ENCODE measurements at regions not wholly inside any gene's neighbourhood (a gene's known extent, or its start where the extent isn't known, plus 50 kb on each side); places are given as distances from the start of the nearest gene placed in this dataset.

DNA sequence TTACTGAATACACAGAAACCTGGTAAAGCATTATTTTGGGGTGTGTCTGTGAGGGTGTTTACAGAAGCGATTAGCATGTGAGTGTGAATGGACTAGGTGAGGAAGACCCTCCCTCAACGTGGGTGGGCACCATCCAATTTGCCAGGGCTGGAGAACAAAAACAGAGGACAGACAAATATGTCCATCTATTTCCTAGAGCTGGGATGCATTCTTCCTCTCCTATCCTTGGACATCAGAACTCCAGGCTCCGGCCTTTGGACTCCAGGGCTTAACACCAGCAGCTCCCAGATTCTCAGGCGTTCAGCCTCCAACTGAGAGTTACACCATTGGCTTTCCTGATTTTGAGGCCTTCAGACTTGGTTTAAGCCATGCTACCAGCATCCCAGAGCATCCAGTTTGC lies 65.8 kb upstream of the CHD1 start:
- no peak overlapping the region for H3K27ac ChIP-seq
- H3K4me3 ChIP-seq (IDR thresholded peaks at IDR 0.05; ENCODE audit: insufficient read depth, low read depth, low read length) = no peak overlapping the region
- no peaks in the 10 kb centered on the region for H3K36me3 ChIP-seq (ENCODE audit: insufficient read depth)
- H3K27me3 ChIP-seq (ENCODE audit: insufficient read depth, low read depth) = no peaks in the 10 kb centered on the region
- H4K20me1 ChIP-seq (ENCODE audit: insufficient read depth) = no peaks in the 10 kb centered on the region
- H3K9ac ChIP-seq = no peak overlapping the region
- TF ChIP-seq CTCF (conservative IDR thresholded peaks at IDR 0.05; ENCODE audit: low read depth, low read length) = no peak
- no peaks in the 10 kb centered on the region for H3K4me1 ChIP-seq (ENCODE audit: low read depth, poor library complexity, severe bottlenecking)
- no peak overlapping the region for H2AFZ ChIP-seq (ENCODE audit: low read depth)
- H3K79me2 ChIP-seq (ENCODE audit: insufficient read depth, low read depth) = no peaks in the 10 kb centered on the region
- H3K4me2 ChIP-seq = no peak overlapping the region

- no peak for TF ChIP-seq CTCF (conservative IDR thresholded peaks at IDR 0.05; ENCODE audit: low read depth, low read length)
- Histone ChIP-seq H3K4me1 (ENCODE audit: low read depth, poor library complexity, severe bottlenecking) (no peaks in the 10 kb centered on the region), H3K4me3 (IDR thresholded peaks at IDR 0.05; ENCODE audit: insufficient read depth, low read depth, low read length) (no peak overlapping the region), H3K27ac (no peak overlapping the region), H3K4me2 (no peak overlapping the region), H3K79me2 (ENCODE audit: insufficient read depth, low read depth) (no peaks in the 10 kb centered on the region), H2AFZ (ENCODE audit: low read depth) (no peak overlapping the region), H3K27me3 (ENCODE audit: insufficient read depth, low read depth) (no peaks in the 10 kb centered on the region), H4K20me1 (ENCODE audit: insufficient read depth) (no peaks in the 10 kb centered on the region), H3K9ac (no peak overlapping the region), H3K36me3 (ENCODE audit: insufficient read depth) (no peaks in the 10 kb centered on the region)
Measured at GRCh38 chr5:98993512-98993911, 64.7 kb upstream of the CHD1 start.

- Histone ChIP-seq H3K36me3 (ENCODE audit: insufficient read depth) (no peaks in the 10 kb centered on the region), H3K4me1 (ENCODE audit: low read depth, poor library complexity, severe bottlenecking) (no peaks in the 10 kb centered on the region), H4K20me1 (ENCODE audit: insufficient read depth) (no peaks in the 10 kb centered on the region), H3K79me2 (ENCODE audit: insufficient read depth, low read depth) (no peaks in the 10 kb centered on the region), H3K27me3 (ENCODE audit: insufficient read depth, low read depth) (no peaks in the 10 kb centered on the region), H3K4me2 (no peak overlapping the region), H3K4me3 (IDR thresholded peaks at IDR 0.05; ENCODE audit: insufficient read depth, low read depth, low read length) (no peak overlapping the region), H3K9ac (no peak overlapping the region), H2AFZ (ENCODE audit: low read depth) (no peak overlapping the region), H3K27ac (no peak overlapping the region)
- TF ChIP-seq CTCF (conservative IDR thresholded peaks at IDR 0.05; ENCODE audit: low read depth, low read length) = no peak
Measured at GRCh38 chr5:98992552-98992951, 63.7 kb upstream of the CHD1 start.

- no peaks in the 10 kb centered on the region for H4K20me1 ChIP-seq (ENCODE audit: insufficient read depth)
- no peak overlapping the region for H2AFZ ChIP-seq (ENCODE audit: low read depth)
- no peaks in the 10 kb centered on the region for H3K27me3 ChIP-seq (ENCODE audit: insufficient read depth, low read depth)
- H3K4me2 ChIP-seq = no peak overlapping the region
- no peak for TF ChIP-seq CTCF (conservative IDR thresholded peaks at IDR 0.05; ENCODE audit: low read depth, low read length)
- no peaks in the 10 kb centered on the region for H3K79me2 ChIP-seq (ENCODE audit: insufficient read depth, low read depth)
- no peaks in the 10 kb centered on the region for H3K36me3 ChIP-seq (ENCODE audit: insufficient read depth)
- H3K4me3 ChIP-seq (IDR thresholded peaks at IDR 0.05; ENCODE audit: insufficient read depth, low read depth, low read length) = no peak overlapping the region
- H3K9ac ChIP-seq = no peak overlapping the region
- no peak overlapping the region for H3K27ac ChIP-seq
- no peaks in the 10 kb centered on the region for H3K4me1 ChIP-seq (ENCODE audit: low read depth, poor library complexity, severe bottlenecking)
Measured at GRCh38 chr5:98989727-98990126, 60.9 kb upstream of the CHD1 start.

DNA sequence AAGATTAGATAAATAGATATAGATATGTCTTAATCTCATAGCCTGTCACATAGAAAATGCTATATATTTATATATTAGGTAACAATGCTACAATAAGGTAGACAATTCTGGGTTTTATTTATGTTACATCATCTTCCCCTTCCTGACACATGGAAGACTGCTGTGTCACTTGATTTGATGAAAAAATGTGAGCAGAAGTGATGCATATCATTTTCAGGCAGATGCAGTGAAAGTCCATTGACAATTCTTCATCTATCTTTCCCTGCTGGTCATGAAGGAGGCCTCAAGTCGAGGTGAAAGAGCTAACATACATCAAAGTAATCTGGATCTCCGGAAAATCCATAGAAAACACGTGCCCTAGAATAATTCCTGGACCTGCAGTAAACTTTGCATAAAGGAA lies 57.8 kb upstream of the CHD1 start:
- H3K4me3 ChIP-seq (IDR thresholded peaks at IDR 0.05; ENCODE audit: insufficient read depth, low read depth, low read length) = no peak overlapping the region
- no peak overlapping the region for H2AFZ ChIP-seq (ENCODE audit: low read depth)
- no peak overlapping the region for H3K27ac ChIP-seq
- TF ChIP-seq CTCF (conservative IDR thresholded peaks at IDR 0.05; ENCODE audit: low read depth, low read length) = no peak
- H3K4me2 ChIP-seq = no peak overlapping the region
- H4K20me1 ChIP-seq (ENCODE audit: insufficient read depth) = no peaks in the 10 kb centered on the region
- H3K79me2 ChIP-seq (ENCODE audit: insufficient read depth, low read depth) = no peaks in the 10 kb centered on the region
- no peaks in the 10 kb centered on the region for H3K4me1 ChIP-seq (ENCODE audit: low read depth, poor library complexity, severe bottlenecking)
- H3K27me3 ChIP-seq (ENCODE audit: insufficient read depth, low read depth) = no peaks in the 10 kb centered on the region
- no peak overlapping the region for H3K9ac ChIP-seq
- H3K36me3 ChIP-seq (ENCODE audit: insufficient read depth) = no peaks in the 10 kb centered on the region

All from KMS-11 (cell line).